CD4-positive, alpha-beta memory T cell (primary cell): ENCODE measurements at regions not wholly inside any gene's neighbourhood (a gene's known extent, or its start where the extent isn't known, plus 50 kb on each side); places are given as distances from the start of the nearest gene placed in this dataset.

Experiments
- CTCF ChIA-PET: fragments of 350-600 bp; sonication (Branson Sonifier 250); formaldehyde crosslinking; loops from one replicate; lab custom pipeline; 2021; ENCODE audit warnings: inconsistent platforms; ENCODE audit not compliant: partially characterized antibody; lab: Charles Lee
- POLR2A ChIA-PET: fragments of 350-600 bp; sonication (Branson Sonifier 250); formaldehyde crosslinking; loops from one replicate; lab custom pipeline; 2021; ENCODE audit not compliant: partially characterized antibody; lab: Charles Lee
- DNase-seq, 5 donors: peaks; one replicate each; pipeline versions ENCODE4 v3.0.0 to v3.0.0-alpha.2; 2020 to 2022; ENCODE audit warnings: mixed read lengths in 1 of 5
- H3K27ac ChIP-seq: one replicate; pipeline ENCODE4 v1.7.0; 2013; ENCODE audit warnings: low read depth, low read length
- H3K27me3 ChIP-seq: 2 replicates; pipeline ENCODE4 v1.7.0; 2013; ENCODE audit warnings: mild to moderate bottlenecking, low read length, moderate library complexity; ENCODE audit not compliant: insufficient read depth
- H3K36me3 ChIP-seq: 2 replicates; pipeline ENCODE4 v1.7.0; 2013; ENCODE audit warnings: mild to moderate bottlenecking, low read length, moderate library complexity; ENCODE audit not compliant: insufficient read depth
- H3K4me1 ChIP-seq: 2 replicates; pipeline ENCODE4 v1.7.0; 2013; ENCODE audit warnings: mild to moderate bottlenecking, low read length, moderate library complexity; ENCODE audit not compliant: insufficient read depth
- H3K4me3 ChIP-seq, 2 donors: one replicate each; pipeline ENCODE4 v1.7.0; 2013; ENCODE audit warnings: low read length in 2 of 2, mild to moderate bottlenecking in 1 of 2
- H3K9me3 ChIP-seq, 2 donors: one replicate each; pipeline ENCODE4 v1.7.0; 2013; ENCODE audit warnings: low read length in 2 of 2, control low read depth in 1 of 2; ENCODE audit not compliant: control insufficient read depth in 1 of 2
- H3K27ac Mint-ChIP-seq, 7 donors: one replicate each; pipeline ENCODE4 v1.8.0; 2020 to 2021; ENCODE audit warnings: mixed read lengths in 7 of 7, mild to moderate bottlenecking in 6 of 7, inconsistent platforms in 3 of 7, moderate library complexity in 3 of 7
- H3K27me3 Mint-ChIP-seq, 2 donors: one replicate each; pipeline ENCODE4 v1.8.0; 2020 to 2021; ENCODE audit warnings: mixed read lengths in 2 of 2
- H3K36me3 Mint-ChIP-seq, 2 donors: one replicate each; pipeline ENCODE4 v1.8.0; 2020 to 2021; ENCODE audit warnings: mixed read lengths in 2 of 2, inconsistent platforms in 1 of 2, mild to moderate bottlenecking in 1 of 2
- H3K4me1 Mint-ChIP-seq, 4 donors: one replicate each; pipeline ENCODE4 v1.8.0; 2020 to 2021; ENCODE audit warnings: mixed read lengths in 4 of 4, mild to moderate bottlenecking in 1 of 4
- H3K4me3 Mint-ChIP-seq, 8 donors: one replicate each; pipeline ENCODE4 v1.8.0; 2020 to 2021; ENCODE audit warnings: mixed read lengths in 8 of 8, mild to moderate bottlenecking in 7 of 8, moderate library complexity in 6 of 8, inconsistent platforms in 3 of 8
- H3K9me3 Mint-ChIP-seq, 8 donors: one replicate each; pipeline ENCODE4 v1.8.0; 2020 to 2021; ENCODE audit warnings: mixed read lengths in 8 of 8, mild to moderate bottlenecking in 5 of 8, inconsistent platforms in 3 of 8, moderate library complexity in 1 of 8
- intact Hi-C: fragments of 100-400 bp; cut with micrococcal nuclease; formaldehyde crosslinking; loops from one replicate; pipeline ENCODE4 v1.15.1; 2023

GRCh38 chr15:62298811-62299210, 133.7 kb upstream of the C2CD4B start:
- ChIA-PET CTCF (no interaction called here), POLR2A (no interaction called here)
- Mint-ChIP-seq H3K9me3 (peaks cover 0 to 4% (median 2%) of the 10 kb centered on the region in 8 donors), H3K4me1 (no peaks in the 10 kb centered on the region), H3K4me3 (no peak overlapping the region), H3K27ac (no peak overlapping the region), H3K27me3 (peaks cover 12 to 16% of the 10 kb centered on the region in 2 donors), H3K36me3 (no peaks in the 10 kb centered on the region)
- intact Hi-C loops, result no loop called here
- Histone ChIP-seq H3K27me3 (no peaks in the 10 kb centered on the region), H3K4me1 (no peaks in the 10 kb centered on the region), H3K4me3 (no peak overlapping the region), H3K27ac (no peak overlapping the region), H3K36me3 (no peaks in the 10 kb centered on the region), H3K9me3 (no peaks in the 10 kb centered on the region)
- no peak for DNase-seq

GRCh38 chr15:62299541-62299940, 134.5 kb upstream of the C2CD4B start:
- H3K9me3 ChIP-seq, result no peaks in the 10 kb centered on the region
- peaks cover 0 to 2% (median under 1%) of the 10 kb centered on the region in 8 donors for H3K9me3 Mint-ChIP-seq
- no peak for DNase-seq
- no peak overlapping the region for H3K27ac Mint-ChIP-seq
- intact Hi-C loops, result no loop called here
- peaks cover 12 to 14% of the 10 kb centered on the region in 2 donors for H3K27me3 Mint-ChIP-seq
- no peak overlapping the region for H3K4me3 Mint-ChIP-seq
- no peak overlapping the region for H3K27ac ChIP-seq
- no peak overlapping the region for H3K4me3 ChIP-seq
- ChIA-PET CTCF (no interaction called here), POLR2A (no interaction called here)
- H3K4me1 Mint-ChIP-seq, result no peaks in the 10 kb centered on the region
- H3K36me3 ChIP-seq, result no peaks in the 10 kb centered on the region
- H3K27me3 ChIP-seq, result no peaks in the 10 kb centered on the region
- H3K36me3 Mint-ChIP-seq, result no peaks in the 10 kb centered on the region
- H3K4me1 ChIP-seq, result no peaks in the 10 kb centered on the region

GRCh38 chr15:62301993-62302675, 137.0 kb upstream of the C2CD4B start:
- Mint-ChIP-seq H3K27ac (no peak overlapping the region), H3K36me3 (no peaks in the 10 kb centered on the region), H3K4me3 (no peak overlapping the region), H3K27me3 (peaks cover 8 to 12% of the 10 kb centered on the region in 2 donors), H3K9me3 (no peaks in the 10 kb centered on the region), H3K4me1 (peaks cover 0 to 7% (median 6%) of the 10 kb centered on the region in 4 donors)
- POLR2A ChIA-PET, result no interaction called here
- no peak for DNase-seq
- Histone ChIP-seq H3K4me1 (no peaks in the 10 kb centered on the region), H3K4me3 (no peak overlapping the region), H3K27ac (no peak overlapping the region), H3K36me3 (no peaks in the 10 kb centered on the region), H3K27me3 (no peaks in the 10 kb centered on the region), H3K9me3 (no peaks in the 10 kb centered on the region)
- intact Hi-C loops, result no loop called here
- CTCF ChIA-PET, result no interaction called here

GRCh38 chr15:62306851-62307504, 141.9 kb upstream of the C2CD4B start:
- ChIA-PET CTCF (interaction anchor here (0.9 kb wide), 1 partner anchor 15 kb away, joined by 3 read pairs; no protein-coding TSS in a partner anchor), POLR2A (no interaction called here)
- DNase-seq, result no peak

GRCh38 chr15:62307551-62307950, 142.5 kb upstream of the C2CD4B start:
- intact Hi-C loops, result no loop called here
- Mint-ChIP-seq H3K27me3 (peaks cover 30 to 33% of the 10 kb centered on the region in 2 donors), H3K36me3 (no peaks in the 10 kb centered on the region), H3K27ac (no peak overlapping the region), H3K4me1 (peaks cover 0 to 7% (median 6%) of the 10 kb centered on the region in 4 donors), H3K9me3 (peaks cover 0 to 12% (median 2%) of the 10 kb centered on the region in 8 donors), H3K4me3 (no peak overlapping the region)
- no peak for DNase-seq
- Histone ChIP-seq H3K36me3 (no peaks in the 10 kb centered on the region), H3K4me3 (no peak overlapping the region), H3K27ac (no peak overlapping the region), H3K27me3 (peaks cover 6% of the 10 kb centered on the region), H3K4me1 (no peaks in the 10 kb centered on the region), H3K9me3 (no peaks in the 10 kb centered on the region)
- ChIA-PET POLR2A (no interaction called here), CTCF (interaction anchor here (0.7 to 1.0 kb wide), 2 partner anchors 13 to 27 kb away, joined by 3 read pairs; no protein-coding TSS in a partner anchor)

More at GRCh38 chr15:62306851-62307504, 141.9 kb upstream of the C2CD4B start:
- H3K27ac ChIP-seq, result no peak overlapping the region
- peaks cover 6% of the 10 kb centered on the region for H3K27me3 ChIP-seq
- H3K9me3 Mint-ChIP-seq, result peaks cover 0 to 10% (median under 1%) of the 10 kb centered on the region in 8 donors
- no peak overlapping the region for H3K4me3 Mint-ChIP-seq
- H3K4me1 ChIP-seq, result no peaks in the 10 kb centered on the region
- no peaks in the 10 kb centered on the region for H3K9me3 ChIP-seq
- H3K36me3 ChIP-seq, result no peaks in the 10 kb centered on the region
- H3K36me3 Mint-ChIP-seq, result no peaks in the 10 kb centered on the region
- peaks cover 0 to 7% (median 6%) of the 10 kb centered on the region in 4 donors for H3K4me1 Mint-ChIP-seq
- peaks cover 24 to 27% of the 10 kb centered on the region in 2 donors for H3K27me3 Mint-ChIP-seq
- H3K27ac Mint-ChIP-seq, result no peak overlapping the region
- no peak overlapping the region for H3K4me3 ChIP-seq
- intact Hi-C loops, result no loop called here

- intact Hi-C loops, result no loop called here
- H3K27me3 ChIP-seq, result no peaks in the 10 kb centered on the region
- no peak overlapping the region for H3K4me3 ChIP-seq
- Mint-ChIP-seq H3K9me3 (peaks cover 0 to 9% (median 3%) of the 10 kb centered on the region in 8 donors), H3K27me3 (peaks cover 22 to 29% of the 10 kb centered on the region in 2 donors), H3K4me3 (no peak overlapping the region), H3K4me1 (no peaks in the 10 kb centered on the region), H3K36me3 (no peaks in the 10 kb centered on the region), H3K27ac (no peak overlapping the region)
- H3K27ac ChIP-seq, result no peak overlapping the region
- POLR2A ChIA-PET, result no interaction called here
- CTCF ChIA-PET, result no interaction called here
- H3K4me1 ChIP-seq, result no peaks in the 10 kb centered on the region
- DNase-seq, result no peak
- H3K9me3 ChIP-seq, result no peaks in the 10 kb centered on the region
- H3K36me3 ChIP-seq, result no peaks in the 10 kb centered on the region
These were observed 151.5 kb upstream of the C2CD4B start for GRCh38 chr15:62316413-62317060.

- Mint-ChIP-seq H3K27ac (no peak overlapping the region), H3K36me3 (no peaks in the 10 kb centered on the region), H3K4me3 (no peak overlapping the region), H3K27me3 (peaks cover 8 to 16% of the 10 kb centered on the region in 2 donors), H3K4me1 (no peaks in the 10 kb centered on the region), H3K9me3 (no peaks in the 10 kb centered on the region)
- Histone ChIP-seq H3K36me3 (no peaks in the 10 kb centered on the region), H3K27ac (no peak overlapping the region), H3K9me3 (no peaks in the 10 kb centered on the region), H3K4me1 (no peaks in the 10 kb centered on the region), H3K27me3 (no peaks in the 10 kb centered on the region), H3K4me3 (no peak overlapping the region)
- ChIA-PET POLR2A (interaction anchor here (0.6 kb wide), 1 partner anchor 67 kb away, joined by 3 read pairs; no protein-coding TSS in a partner anchor), CTCF (interaction anchor here (1.4 kb wide), 1 partner anchor 12 kb away, joined by 3 read pairs; no protein-coding TSS in a partner anchor)
- intact Hi-C loops, result no loop called here
- DNase-seq, result no peak
These were observed 155.2 kb upstream of the C2CD4B start for GRCh38 chr15:62320259-62320658.
